IMR-90 (cell line): ENCODE measurements at regions not wholly inside any gene's neighbourhood (a gene's known extent, or its start where the extent isn't known, plus 50 kb on each side); places are given as distances from the start of the nearest gene placed in this dataset.

Experiments used
- ATAC-seq: fragments of 200-7000 bp; cut with Tn5 transposase; 2 replicates; pipeline ENCODE4 v1.9.1; 2020; ENCODE audit warnings: low read depth, mild to moderate bottlenecking, moderate library complexity
- BruUV-seq: library from RNA; stranded (reverse); fragments of 400-500 nt; replicated peaks from 2 replicates; lab custom pipeline; 2021; lab: Mats Ljungman, UMichigan
- CTCF ChIA-PET: fragments of 300-600 bp; formaldehyde crosslinking; extraction: SDS; loops from one replicate; lab custom pipeline; 2021; ENCODE audit warnings: antibody characterized with exemption; lab: Yijun Ruan, JAX
- POLR2A ChIA-PET: fragments of 300-600 bp; sonication (Branson Sonifier 250); formaldehyde crosslinking; loops from one replicate; lab custom pipeline; 2022; ENCODE audit warnings: antibody characterized with exemption; ENCODE audit not compliant: unreplicated experiment; lab: Charles Lee
- DNase-seq: peaks from one replicate; pipeline ENCODE4 v3.0.0; 2013
- H2AFZ ChIP-seq: replicated peaks from 2 replicates; pipeline ENCODE3; 2013; ENCODE audit warnings: low read length, mild to moderate bottlenecking; ENCODE audit not compliant: poor library complexity
- H2AK5ac ChIP-seq: 2 replicates; pipeline ENCODE4 v1.6.1; 2013; ENCODE audit warnings: low read depth, low read length, inconsistent platforms
- H2AK9ac ChIP-seq: replicated peaks from 2 replicates; pipeline ENCODE3; 2013; ENCODE audit warnings: mild to moderate bottlenecking, low read depth, low read length, moderate library complexity; ENCODE audit not compliant: poor library complexity
- H2BK120ac ChIP-seq: 2 replicates; pipeline ENCODE4 v1.6.1; 2013; ENCODE audit warnings: low read depth, low read length, inconsistent platforms
- H2BK15ac ChIP-seq: 3 replicates; pipeline ENCODE4 v1.6.1; 2013; ENCODE audit warnings: low read depth, low read length, inconsistent platforms
- H2BK20ac ChIP-seq: 2 replicates; pipeline ENCODE4 v1.6.1; 2013; ENCODE audit warnings: low read depth, mild to moderate bottlenecking, inconsistent platforms, low read length, moderate library complexity
- H2BK5ac ChIP-seq: 2 replicates; pipeline ENCODE4 v1.6.1; 2013; ENCODE audit warnings: mild to moderate bottlenecking, low read depth, low read length, inconsistent platforms; ENCODE audit not compliant: poor library complexity, severe bottlenecking
- H3K14ac ChIP-seq: replicated peaks from 2 replicates; pipeline ENCODE4 v1.6.1; 2013; ENCODE audit warnings: low read depth, low read length, inconsistent platforms
- H3K18ac ChIP-seq: 2 replicates; pipeline ENCODE4 v1.6.1; 2013; ENCODE audit warnings: low read depth, low read length, control low read depth
- H3K23ac ChIP-seq: 2 replicates; pipeline ENCODE4 v1.6.1; 2013; ENCODE audit warnings: low read depth, low read length, inconsistent platforms
- H3K27ac ChIP-seq: 2 replicates; pipeline ENCODE4 v1.5.1; 2013; ENCODE audit warnings: mild to moderate bottlenecking, control low read depth, low read length; ENCODE audit not compliant: insufficient read depth
- H3K27me3 ChIP-seq: 2 replicates; pipeline ENCODE4 v1.6.1; 2013; ENCODE audit warnings: low read length; ENCODE audit not compliant: control insufficient read depth, insufficient read depth
- H3K36me3 ChIP-seq: 2 replicates; pipeline ENCODE4 v1.6.1; 2013; ENCODE audit warnings: low read length, mixed read lengths; ENCODE audit not compliant: control insufficient read depth, insufficient read depth
- H3K4ac ChIP-seq: 2 replicates; pipeline ENCODE4 v1.6.1; 2013; ENCODE audit warnings: low read depth, low read length, inconsistent platforms
- H3K4me1 ChIP-seq: 2 replicates; pipeline ENCODE4 v1.6.1; 2013; ENCODE audit warnings: low read length, mixed read lengths; ENCODE audit not compliant: control insufficient read depth, insufficient read depth
- H3K4me2 ChIP-seq: 2 replicates; pipeline ENCODE4 v1.6.1; 2013; ENCODE audit warnings: low read depth, mild to moderate bottlenecking, control low read depth, low read length, moderate library complexity
- H3K4me3 ChIP-seq: 2 replicates; pipeline ENCODE4 v1.5.1; 2013; ENCODE audit warnings: low read depth, mild to moderate bottlenecking, control low read depth, low read length, moderate library complexity; ENCODE audit not compliant: insufficient read depth
- H3K56ac ChIP-seq: 2 replicates; pipeline ENCODE4 v1.6.1; 2013; ENCODE audit warnings: low read length, inconsistent platforms; ENCODE audit not compliant: insufficient read depth; ENCODE audit errors: extremely low read depth
- H3K79me1 ChIP-seq, 2 experiments: 2 replicates each; pipeline ENCODE4 v1.6.1; 2013; ENCODE audit warnings: low read length in 2 of 2, inconsistent platforms in 1 of 2, low read depth in 1 of 2
- H3K9ac ChIP-seq: 2 replicates; pipeline ENCODE4 v1.6.1; 2013; ENCODE audit warnings: low read depth, low read length, control low read depth
- H3K9me1 ChIP-seq: 2 replicates; pipeline ENCODE4 v1.6.1; 2013; ENCODE audit warnings: low read length, inconsistent platforms; ENCODE audit not compliant: insufficient read depth
- H3K9me3 ChIP-seq: 2 replicates; pipeline ENCODE4 v1.6.1; 2013; ENCODE audit warnings: low read length; ENCODE audit not compliant: control insufficient read depth, insufficient read depth
- H4K20me1 ChIP-seq: 2 replicates; pipeline ENCODE4 v1.6.1; 2013; ENCODE audit warnings: low read length, inconsistent platforms; ENCODE audit not compliant: insufficient read depth
- H4K5ac ChIP-seq: 2 replicates; pipeline ENCODE4 v1.6.1; 2013; ENCODE audit warnings: mild to moderate bottlenecking, low read depth, low read length, control low read depth
- H4K8ac ChIP-seq, 2 experiments: 2 replicates each; pipeline ENCODE4 v1.6.1; 2013; ENCODE audit warnings: low read depth in 2 of 2, low read length in 2 of 2, control low read depth in 1 of 2, inconsistent platforms in 1 of 2
- H4K91ac ChIP-seq: 2 replicates; pipeline ENCODE4 v1.6.1; 2013; ENCODE audit warnings: low read depth, low read length, inconsistent platforms; ENCODE audit not compliant: insufficient read depth
- CEBPB ChIP-seq: IDR thresholded peaks from 2 replicates; pipeline ENCODE4 v1.6.1; 2012; ENCODE audit warnings: low read depth, low read length, improper control_type of control experiment
- CHD1 ChIP-seq: IDR thresholded peaks from 2 replicates; pipeline ENCODE4 v1.6.1; 2012; ENCODE audit warnings: low read depth, low read length, improper control_type of control experiment
- MAFK ChIP-seq: IDR thresholded peaks from 2 replicates; pipeline ENCODE4 v1.6.1; 2012; ENCODE audit warnings: low read depth, low read length, improper control_type of control experiment
- NFE2L2 ChIP-seq: fragments of 150-350 bp; IDR thresholded peaks from 2 replicates; pipeline ENCODE4 v1.6.1; 2016; ENCODE audit warnings: low read depth, mild to moderate bottlenecking, low read length
- RCOR1 ChIP-seq: IDR thresholded peaks from 2 replicates; pipeline ENCODE4 v1.6.1; 2012; ENCODE audit warnings: mild to moderate bottlenecking, low read length, improper control_type of control experiment; ENCODE audit not compliant: insufficient replicate concordance
- SMC3 ChIP-seq: fragments of 150-350 bp; IDR thresholded peaks from 2 replicates; pipeline ENCODE4 v1.6.1; 2016; ENCODE audit warnings: low read depth, mild to moderate bottlenecking, antibody characterized with exemption, low read length, moderate library complexity
- USF2 ChIP-seq: fragments of 150-350 bp; IDR thresholded peaks from 2 replicates; pipeline ENCODE4 v1.6.1; 2017; ENCODE audit warnings: mild to moderate bottlenecking, antibody characterized with exemption, low read length, low read depth
- WGBS, 2 experiments: methylation state at CpG; one replicate each; pipeline versions ENCODE4 v1.1.5 to v1.1.7; 2013; ENCODE audit warnings: missing lambda C conversion rate in 2 of 2; ENCODE audit not compliant: insufficient read length in 1 of 2; ENCODE audit errors: extremely low coverage in 2 of 2; 5-methylcytosine and 5-hydroxymethylcytosine counted together
- dilution Hi-C: fragments of 300-500 bp; cut with HindIII; formaldehyde crosslinking; loops from one replicate; pipeline ENCODE4 v1.14.3; 2018; ENCODE audit warnings: low sequenced_read_pairs; ENCODE audit not compliant: unreplicated experiment
- in situ Hi-C: fragments of 300-500 bp; cut with MboI; formaldehyde crosslinking; loops from 3 replicates; pipeline ENCODE4 v1.14.3; 2019; ENCODE audit warnings: low sequenced_read_pairs, inconsistent platforms, mixed read lengths
- intact Hi-C: fragments of 100-400 bp; cut with micrococcal nuclease; formaldehyde crosslinking; loops from 2 replicates; pipeline ENCODE4 v1.10.0; 2022
- TF ChIP-seq, protein P1 (sequence below): conservative IDR thresholded peaks from 2 replicates; pipeline ENCODE4 v1.5.1; 2012; ENCODE audit warnings: mild to moderate bottlenecking, low read depth, low read length, improper control_type of control experiment

- Histone ChIP-seq H3K9me1 (no peaks in the 10 kb centered on the region; the same call in 1 of the 2 replicates), H3K36me3 (no peaks in the 10 kb centered on the region), H3K27ac (no peak overlapping the region), H3K14ac (no peak overlapping the region), H2AFZ (no peak overlapping the region), H3K9ac (no peak overlapping the region), H2AK9ac (no peak overlapping the region), H4K8ac (no peak overlapping the region), H3K4ac (no peak overlapping the region), H3K9me3 (no peaks in the 10 kb centered on the region), H3K23ac (no peak overlapping the region), H2BK5ac (no peak overlapping the region), H3K4me1 (no peaks in the 10 kb centered on the region; the same call in 1 of the 2 replicates), H4K20me1 (no peaks in the 10 kb centered on the region), H3K27me3 (0 out of 2 replicates have a peak, but pooled peaks cover 1% of the 10 kb centered on the region), H2BK15ac (no peak overlapping the region), H4K91ac (no peak overlapping the region), H2AK5ac (no peak overlapping the region), H2BK120ac (no peak overlapping the region), H2BK20ac (no peak overlapping the region), H3K4me3 (no peak overlapping the region), H4K5ac (no peak overlapping the region), H3K56ac (no peak overlapping the region), H3K18ac (no peak overlapping the region), H3K79me1 (no peaks in the 10 kb centered on the region), H3K4me2 (no peak overlapping the region)
- ChIA-PET POLR2A (no interaction called here), CTCF (no interaction called here)
- in situ Hi-C loops = no loop called here
- no peak for ATAC-seq
- dilution Hi-C loops = no loop called here
- no peak for DNase-seq
- intact Hi-C loops = no loop called here
- BruUV-seq = no TSS peak
- WGBS, 2 experiments = 60% methylated on average over 1 of the region's 4 CpGs; no CpG with 5 or more reads in 1 of the 2 experiments
- TF ChIP-seq SMC3 (no peak), CHD1 (no peak), MAFK (no peak), USF2 (no peak), RCOR1 (no peak), NFE2L2 (no peak), CEBPB (no peak)
- TF ChIP-seq, protein P1, sequence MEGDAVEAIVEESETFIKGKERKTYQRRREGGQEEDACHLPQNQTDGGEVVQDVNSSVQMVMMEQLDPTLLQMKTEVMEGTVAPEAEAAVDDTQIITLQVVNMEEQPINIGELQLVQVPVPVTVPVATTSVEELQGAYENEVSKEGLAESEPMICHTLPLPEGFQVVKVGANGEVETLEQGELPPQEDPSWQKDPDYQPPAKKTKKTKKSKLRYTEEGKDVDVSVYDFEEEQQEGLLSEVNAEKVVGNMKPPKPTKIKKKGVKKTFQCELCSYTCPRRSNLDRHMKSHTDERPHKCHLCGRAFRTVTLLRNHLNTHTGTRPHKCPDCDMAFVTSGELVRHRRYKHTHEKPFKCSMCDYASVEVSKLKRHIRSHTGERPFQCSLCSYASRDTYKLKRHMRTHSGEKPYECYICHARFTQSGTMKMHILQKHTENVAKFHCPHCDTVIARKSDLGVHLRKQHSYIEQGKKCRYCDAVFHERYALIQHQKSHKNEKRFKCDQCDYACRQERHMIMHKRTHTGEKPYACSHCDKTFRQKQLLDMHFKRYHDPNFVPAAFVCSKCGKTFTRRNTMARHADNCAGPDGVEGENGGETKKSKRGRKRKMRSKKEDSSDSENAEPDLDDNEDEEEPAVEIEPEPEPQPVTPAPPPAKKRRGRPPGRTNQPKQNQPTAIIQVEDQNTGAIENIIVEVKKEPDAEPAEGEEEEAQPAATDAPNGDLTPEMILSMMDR = no peak
Observed at GRCh38 chr6:106752641-106753040, 123.3 kb downstream of the QRSL1 start.
